Ascending aorta (tissue), 2 donors: ENCODE measurements at regions not wholly inside any gene's neighbourhood (a gene's known extent, or its start where the extent isn't known, plus 50 kb on each side); places are given as distances from the start of the nearest gene placed in this dataset.

Experiments
- DNase-seq, 2 donors: peaks; one replicate each; pipeline ENCODE4 v3.0.0-alpha.2; 2019; ENCODE audit warnings: low spot score in 2 of 2
- H3K27ac ChIP-seq, 2 donors: fragments of 200-600 bp; sonication (generic); one replicate each; pipeline ENCODE4 v1.5.1; 2016 to 2017; ENCODE audit warnings: mild to moderate bottlenecking in 1 of 2
- H3K27me3 ChIP-seq: fragments of 200-600 bp; sonication (generic); one replicate; pipeline ENCODE4 v1.5.1; 2017
- H3K36me3 ChIP-seq, 2 donors: fragments of 200-600 bp; sonication (generic); one replicate each; pipeline ENCODE4 v1.5.1; 2016
- H3K4me1 ChIP-seq, 2 donors: fragments of 200-600 bp; sonication (generic); one replicate each; pipeline ENCODE4 v1.5.1; 2016 to 2017; ENCODE audit warnings: mild to moderate bottlenecking in 1 of 2
- H3K4me3 ChIP-seq, 2 donors: fragments of 200-600 bp; sonication (generic); one replicate each; pipeline ENCODE4 v1.5.1; 2016 to 2017; ENCODE audit warnings: mild to moderate bottlenecking in 1 of 2
- H3K9me3 ChIP-seq, 2 donors: fragments of 200-600 bp; sonication (generic); one replicate each; pipeline ENCODE4 v1.5.1; 2016
- intact Hi-C: fragments of 100-400 bp; cut with DNase I; formaldehyde crosslinking; loops from one replicate; pipeline ENCODE4 v1.15.1; 2023
- TF ChIP-seq, protein P1 (sequence below), 3 experiments: fragments of 200-600 bp in 2 of 3; fragments of 450-650 bp in 1 of 3; sonication (generic) in 2 of 3; IDR thresholded peaks; one replicate each; pipeline ENCODE4 v1.5.1; 2016 to 2019; ENCODE audit warnings: antibody characterized with exemption in 3 of 3, mild to moderate bottlenecking in 1 of 3, moderate library complexity in 1 of 3

DNA sequence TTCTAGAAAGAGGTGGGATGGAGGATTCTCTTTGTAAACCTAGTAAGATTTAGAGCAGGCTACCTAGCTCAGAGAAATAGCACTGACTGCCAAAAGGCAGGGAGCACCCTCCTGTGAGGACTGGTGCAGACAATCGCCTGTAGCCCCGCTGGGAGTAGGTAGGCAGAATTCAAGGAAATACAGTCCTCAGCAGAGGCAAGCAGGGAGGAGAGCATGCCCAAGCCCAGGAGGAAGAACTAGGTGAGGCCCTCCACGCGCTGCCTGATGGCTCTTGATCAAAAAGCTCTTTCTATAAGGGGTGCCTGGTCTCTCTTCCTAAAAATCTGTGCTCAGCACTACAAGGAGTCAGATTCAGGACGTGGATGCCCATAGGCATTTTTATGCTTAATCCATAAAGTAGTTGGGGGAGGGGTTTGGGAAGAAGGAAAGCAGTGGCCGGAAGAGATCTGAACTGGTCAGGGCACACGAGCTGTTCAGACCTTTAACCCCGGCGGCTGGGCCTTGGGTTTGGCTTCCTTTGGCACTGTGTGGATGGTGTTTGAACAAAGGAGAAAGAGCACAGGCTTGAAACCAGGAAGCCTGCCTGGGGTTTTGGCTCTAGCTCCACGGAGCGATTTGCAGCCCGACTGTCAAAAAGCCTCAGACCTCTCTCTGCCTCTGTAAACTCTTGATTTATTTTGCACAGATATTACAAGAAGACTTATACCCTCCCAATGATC is 320.6 kb downstream of the FOXO1 start:
- no peaks in the 10 kb centered on the region for H3K36me3 ChIP-seq
- no peaks in the 10 kb centered on the region for H3K27me3 ChIP-seq
- no peaks in the 10 kb centered on the region for H3K4me1 ChIP-seq
- no peaks in the 10 kb centered on the region for H3K9me3 ChIP-seq
- TF ChIP-seq, protein P1, sequence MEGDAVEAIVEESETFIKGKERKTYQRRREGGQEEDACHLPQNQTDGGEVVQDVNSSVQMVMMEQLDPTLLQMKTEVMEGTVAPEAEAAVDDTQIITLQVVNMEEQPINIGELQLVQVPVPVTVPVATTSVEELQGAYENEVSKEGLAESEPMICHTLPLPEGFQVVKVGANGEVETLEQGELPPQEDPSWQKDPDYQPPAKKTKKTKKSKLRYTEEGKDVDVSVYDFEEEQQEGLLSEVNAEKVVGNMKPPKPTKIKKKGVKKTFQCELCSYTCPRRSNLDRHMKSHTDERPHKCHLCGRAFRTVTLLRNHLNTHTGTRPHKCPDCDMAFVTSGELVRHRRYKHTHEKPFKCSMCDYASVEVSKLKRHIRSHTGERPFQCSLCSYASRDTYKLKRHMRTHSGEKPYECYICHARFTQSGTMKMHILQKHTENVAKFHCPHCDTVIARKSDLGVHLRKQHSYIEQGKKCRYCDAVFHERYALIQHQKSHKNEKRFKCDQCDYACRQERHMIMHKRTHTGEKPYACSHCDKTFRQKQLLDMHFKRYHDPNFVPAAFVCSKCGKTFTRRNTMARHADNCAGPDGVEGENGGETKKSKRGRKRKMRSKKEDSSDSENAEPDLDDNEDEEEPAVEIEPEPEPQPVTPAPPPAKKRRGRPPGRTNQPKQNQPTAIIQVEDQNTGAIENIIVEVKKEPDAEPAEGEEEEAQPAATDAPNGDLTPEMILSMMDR (IDR thresholded peaks at IDR 0.05) = no peak
- no peak overlapping the region for H3K27ac ChIP-seq
- H3K4me3 ChIP-seq = no peak overlapping the region
- no peak for DNase-seq
- intact Hi-C loops = no loop called here

- Histone ChIP-seq H3K4me3 (no peak overlapping the region), H3K27me3 (no peaks in the 10 kb centered on the region), H3K36me3 (no peaks in the 10 kb centered on the region), H3K9me3 (no peaks in the 10 kb centered on the region), H3K4me1 (peaks cover under 1 to 2% of the 10 kb centered on the region in 2 donors), H3K27ac (no peak overlapping the region)
- TF ChIP-seq, protein P1 (IDR thresholded peaks at IDR 0.05) = no peak
- intact Hi-C loops = no loop called here
- DNase-seq = no peak
Observed at GRCh38 chr13:40346592-40346991, 319.8 kb downstream of the FOXO1 start.

- Histone ChIP-seq H3K27me3 (no peaks in the 10 kb centered on the region), H3K4me1 (peaks cover 6 to 17% of the 10 kb centered on the region in 2 donors), H3K27ac (no peak overlapping the region), H3K4me3 (no peak overlapping the region), H3K9me3 (no peaks in the 10 kb centered on the region), H3K36me3 (no peaks in the 10 kb centered on the region)
- no peak for DNase-seq
- TF ChIP-seq, protein P1 (IDR thresholded peaks at IDR 0.05) = no peak
- intact Hi-C loops = no loop called here
Observed at GRCh38 chr13:40348096-40348679, 318.3 kb downstream of the FOXO1 start.

- no peaks in the 10 kb centered on the region for H3K27me3 ChIP-seq
- intact Hi-C loops = no loop called here
- TF ChIP-seq, protein P1 (IDR thresholded peaks at IDR 0.05) = no peak
- peaks cover 6 to 18% of the 10 kb centered on the region in 2 donors for H3K4me1 ChIP-seq
- no peaks in the 10 kb centered on the region for H3K9me3 ChIP-seq
- no peak overlapping the region for H3K27ac ChIP-seq
- peak in 1 of 2 donors; percentile 11 for DNase-seq
- no peak overlapping the region for H3K4me3 ChIP-seq
- no peaks in the 10 kb centered on the region for H3K36me3 ChIP-seq
Observed at GRCh38 chr13:40350283-40350992, 316.0 kb downstream of the FOXO1 start.

DNA sequence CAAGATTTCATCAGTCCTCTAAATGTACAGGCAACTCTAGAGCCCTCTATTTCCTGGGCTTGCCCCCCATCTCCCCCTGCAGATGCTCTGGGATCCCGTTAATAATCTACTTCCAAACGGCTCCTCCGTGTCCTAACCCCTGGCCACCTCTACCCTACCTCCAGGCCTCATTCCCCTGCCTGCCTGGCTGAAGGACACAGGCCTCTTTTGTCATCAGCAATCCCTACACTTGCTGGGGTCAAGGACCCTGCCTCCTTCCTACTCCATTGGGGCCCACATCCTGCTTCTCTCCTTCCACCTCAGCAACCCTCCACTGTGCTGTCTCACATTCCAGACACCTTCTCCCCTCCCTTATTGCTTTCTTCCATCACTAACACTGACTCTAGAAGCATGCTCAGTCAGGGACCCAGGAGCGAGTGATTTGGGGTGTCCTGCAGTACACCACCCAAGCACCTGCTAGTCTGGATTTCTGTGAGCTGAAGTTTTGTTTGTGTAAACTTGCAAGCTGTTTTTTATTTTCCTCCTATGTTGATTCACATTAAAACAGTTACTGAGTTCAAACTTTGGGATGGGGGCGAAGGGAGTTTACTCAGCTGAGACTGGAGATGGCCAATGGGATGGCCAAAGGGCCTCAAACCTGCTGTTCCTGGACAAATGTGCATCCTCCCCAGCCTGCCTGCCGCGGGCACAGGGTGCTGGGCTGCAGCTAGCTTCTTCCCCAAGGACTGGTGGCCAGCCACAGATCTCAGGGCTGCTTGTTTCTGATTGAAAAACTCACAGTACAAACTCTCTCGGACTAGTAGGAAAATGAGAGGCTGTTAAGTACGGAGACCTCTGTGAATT is 314.7 kb downstream of the FOXO1 start:
- Histone ChIP-seq H3K4me1 (peaks cover 6 to 18% of the 10 kb centered on the region in 2 donors), H3K9me3 (no peaks in the 10 kb centered on the region), H3K36me3 (no peaks in the 10 kb centered on the region), H3K27ac (peak overlapping the region; percentile 58 to 75), H3K27me3 (no peaks in the 10 kb centered on the region), H3K4me3 (peak overlapping the region; percentile 8 to 22)
- intact Hi-C loops = no loop called here
- no peak for DNase-seq
- TF ChIP-seq, protein P1 (IDR thresholded peaks at IDR 0.05) = no peak
